GM12865 (cell line): ENCODE measurements at regions not wholly inside any gene's neighbourhood (a gene's known extent, or its start where the extent isn't known, plus 50 kb on each side); places are given as distances from the start of the nearest gene placed in this dataset.

Experiments
- DNase-seq: peaks from one replicate; pipeline ENCODE4 v3.0.0; 2010; ENCODE audit warnings: low read depth
- H3K4me3 ChIP-seq: 2 replicates; pipeline ENCODE4 v1.5.1; 2011; ENCODE audit warnings: mild to moderate bottlenecking, low read depth, low read length, control low read depth
- TF ChIP-seq, protein P1 (sequence below): IDR thresholded peaks from 2 replicates; pipeline ENCODE4 v1.5.1; 2011; ENCODE audit warnings: low read length, control low read depth, low read depth, inconsistent platforms; ENCODE audit not compliant: insufficient read depth; ENCODE audit errors: missing control alignments

DNA sequence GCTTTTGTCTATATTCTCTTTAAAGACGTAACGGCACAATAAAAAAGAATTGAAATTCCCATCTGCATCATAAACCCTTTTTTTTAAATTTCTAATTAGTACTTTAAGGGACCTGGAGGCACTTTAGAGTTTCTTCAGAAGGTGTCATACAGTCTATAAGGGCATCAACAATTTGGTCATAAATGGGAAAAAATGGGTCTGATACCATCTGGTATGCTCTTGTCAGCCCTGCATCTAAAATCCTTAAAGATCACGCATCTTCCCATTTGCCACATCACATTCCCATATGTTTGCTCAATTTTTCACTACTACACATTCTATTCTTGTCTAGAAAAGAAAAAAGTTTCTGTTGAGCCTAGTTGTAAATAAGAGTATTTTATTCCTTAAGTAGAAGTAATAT, 53.8 kb downstream of the COX7C start:
- no peak for DNase-seq
- no peak overlapping the region for H3K4me3 ChIP-seq
- TF ChIP-seq, protein P1, sequence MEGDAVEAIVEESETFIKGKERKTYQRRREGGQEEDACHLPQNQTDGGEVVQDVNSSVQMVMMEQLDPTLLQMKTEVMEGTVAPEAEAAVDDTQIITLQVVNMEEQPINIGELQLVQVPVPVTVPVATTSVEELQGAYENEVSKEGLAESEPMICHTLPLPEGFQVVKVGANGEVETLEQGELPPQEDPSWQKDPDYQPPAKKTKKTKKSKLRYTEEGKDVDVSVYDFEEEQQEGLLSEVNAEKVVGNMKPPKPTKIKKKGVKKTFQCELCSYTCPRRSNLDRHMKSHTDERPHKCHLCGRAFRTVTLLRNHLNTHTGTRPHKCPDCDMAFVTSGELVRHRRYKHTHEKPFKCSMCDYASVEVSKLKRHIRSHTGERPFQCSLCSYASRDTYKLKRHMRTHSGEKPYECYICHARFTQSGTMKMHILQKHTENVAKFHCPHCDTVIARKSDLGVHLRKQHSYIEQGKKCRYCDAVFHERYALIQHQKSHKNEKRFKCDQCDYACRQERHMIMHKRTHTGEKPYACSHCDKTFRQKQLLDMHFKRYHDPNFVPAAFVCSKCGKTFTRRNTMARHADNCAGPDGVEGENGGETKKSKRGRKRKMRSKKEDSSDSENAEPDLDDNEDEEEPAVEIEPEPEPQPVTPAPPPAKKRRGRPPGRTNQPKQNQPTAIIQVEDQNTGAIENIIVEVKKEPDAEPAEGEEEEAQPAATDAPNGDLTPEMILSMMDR: no peak

DNA sequence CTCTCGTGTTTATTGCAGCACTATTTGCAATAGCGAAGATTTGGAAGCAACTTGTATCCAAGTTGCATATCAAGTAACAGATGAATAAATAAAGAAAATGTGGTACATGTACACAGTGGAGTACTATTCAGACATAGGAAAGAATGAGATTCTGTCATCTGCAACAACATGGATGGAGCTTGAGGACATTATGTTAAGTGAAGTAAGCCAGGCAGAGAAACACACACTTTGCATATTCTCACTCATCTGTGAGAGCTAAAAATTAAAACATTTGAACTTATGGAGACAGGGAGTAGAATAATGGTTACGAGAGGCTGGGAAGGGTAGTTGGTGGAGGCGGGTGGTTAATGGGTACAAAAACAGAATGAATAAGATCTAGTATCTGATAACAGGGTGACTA, 56.3 kb downstream of the COX7C start:
- DNase-seq: no peak
- TF ChIP-seq, protein P1: no peak
- H3K4me3 ChIP-seq: no peak overlapping the region

DNA sequence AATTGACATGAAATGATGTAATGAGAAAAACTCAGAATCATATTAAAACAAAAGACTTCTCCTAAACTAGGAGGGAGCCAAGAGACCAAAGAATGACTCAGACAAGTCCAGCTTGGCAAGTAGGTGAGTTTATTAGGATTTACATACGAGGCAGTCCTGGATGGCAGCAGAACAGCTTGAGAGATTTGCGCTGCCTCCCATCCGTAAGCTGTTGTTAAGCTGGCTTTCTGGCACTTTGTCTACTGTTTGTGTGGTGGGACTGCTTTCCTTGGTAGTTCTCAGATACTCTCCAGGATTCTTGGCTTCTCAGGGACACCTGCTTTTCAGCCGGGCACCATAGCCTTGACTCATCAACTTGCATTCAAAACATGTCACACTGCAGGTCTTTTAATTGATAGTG, 57.6 kb downstream of the COX7C start:
- DNase-seq: no peak
- H3K4me3 ChIP-seq: no peak overlapping the region
- TF ChIP-seq, protein P1: no peak

DNA sequence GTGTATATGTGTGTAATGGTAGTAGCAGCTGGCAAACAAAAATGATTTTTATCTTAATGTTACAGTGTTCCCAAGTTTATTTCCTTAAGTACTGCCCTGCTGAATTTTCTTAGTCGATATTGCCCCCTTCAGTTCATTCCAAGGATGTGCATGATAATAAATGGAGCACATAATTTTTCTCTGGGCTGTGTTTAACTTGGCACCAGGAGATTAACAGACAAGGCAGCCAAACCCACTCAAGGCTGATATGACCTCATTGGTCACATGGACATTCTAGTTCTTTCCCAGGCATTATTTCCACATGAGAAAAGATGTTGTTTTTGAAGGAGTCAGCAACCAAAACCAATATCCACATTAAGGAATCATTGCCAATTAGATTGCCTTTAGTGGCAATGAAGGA, 61.8 kb downstream of the COX7C start:
- no peak overlapping the region for H3K4me3 ChIP-seq
- peak; percentile 30 for DNase-seq
- TF ChIP-seq, protein P1: peak; percentile 44

DNA sequence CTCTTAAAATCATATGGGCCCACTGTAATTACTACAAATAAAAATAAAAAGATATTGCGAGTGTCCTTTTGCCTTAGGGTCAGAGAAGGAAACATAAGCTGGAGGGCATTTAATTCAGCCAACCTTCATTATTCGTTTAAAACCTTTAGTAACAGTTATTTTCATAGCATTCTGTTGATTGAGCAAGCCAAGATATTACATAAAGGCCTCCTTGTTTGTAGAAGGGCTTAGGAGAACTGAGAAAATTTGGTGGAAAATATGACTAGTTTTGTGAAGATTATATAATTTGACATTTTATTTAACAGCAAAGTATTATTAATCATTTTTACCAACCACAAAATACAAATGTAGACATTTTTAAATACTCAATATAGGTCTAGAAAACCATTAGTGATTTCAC, 62.2 kb downstream of the COX7C start:
- no peak for DNase-seq
- TF ChIP-seq, protein P1: no peak
- H3K4me3 ChIP-seq: no peak overlapping the region

DNA sequence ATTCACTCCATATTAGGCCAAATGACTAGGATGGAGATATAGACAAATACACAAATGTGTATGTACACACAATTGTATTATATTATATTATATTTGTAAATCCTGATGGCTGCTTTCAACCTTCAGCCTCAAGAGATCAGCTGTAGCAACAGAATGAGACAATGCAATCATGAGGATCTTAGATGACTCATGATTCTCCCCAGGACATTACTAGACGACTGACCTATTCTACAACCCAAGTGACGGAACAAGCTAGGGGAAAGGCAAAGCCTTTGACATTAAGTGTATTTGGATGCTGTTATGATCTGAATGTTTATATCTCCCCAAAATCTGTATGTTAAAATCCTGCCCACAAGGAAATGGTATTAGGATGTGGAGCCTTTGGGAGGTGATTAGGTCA, 66.5 kb downstream of the COX7C start:
- H3K4me3 ChIP-seq: no peak overlapping the region
- DNase-seq: no peak
- TF ChIP-seq, protein P1: no peak

DNA sequence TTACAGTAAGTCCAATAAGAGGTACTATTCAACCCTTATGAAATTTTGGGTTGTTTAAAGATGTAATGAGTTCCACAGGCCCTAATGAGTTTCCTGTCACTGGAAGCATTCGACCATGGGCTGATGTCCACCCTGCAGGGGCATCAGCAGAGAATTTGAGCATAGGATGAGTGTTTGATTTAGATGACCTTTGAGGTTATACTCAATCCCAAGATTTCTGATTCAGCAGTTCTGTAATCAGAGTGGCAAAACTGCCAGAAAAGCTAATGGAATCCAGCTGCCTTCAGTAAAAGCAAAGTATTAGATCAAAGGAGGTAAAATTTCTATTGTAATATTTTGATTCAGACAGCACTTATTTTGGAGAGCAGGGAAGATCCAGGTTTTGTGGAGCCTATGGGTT, 68.3 kb downstream of the COX7C start:
- TF ChIP-seq, protein P1: no peak
- no peak for DNase-seq
- H3K4me3 ChIP-seq: no peak overlapping the region
